IMR-90 (cell line): ENCODE measurements at regions not wholly inside any gene's neighbourhood (a gene's known extent, or its start where the extent isn't known, plus 50 kb on each side); places are given as distances from the start of the nearest gene placed in this dataset.

Experiments used
- BHLHE40 ChIP-seq: fragments of 150-350 bp; IDR thresholded peaks from 2 replicates; pipeline ENCODE4 v1.6.1; 2016; ENCODE audit warnings: mild to moderate bottlenecking, low read depth, low read length
- CEBPB ChIP-seq: IDR thresholded peaks from 2 replicates; pipeline ENCODE4 v1.6.1; 2012; ENCODE audit warnings: low read depth, low read length, improper control_type of control experiment
- CHD1 ChIP-seq: IDR thresholded peaks from 2 replicates; pipeline ENCODE4 v1.6.1; 2012; ENCODE audit warnings: low read depth, low read length, improper control_type of control experiment
- CTCF ChIP-seq: conservative IDR thresholded peaks from 2 replicates; pipeline ENCODE4 v1.5.1; 2012; ENCODE audit warnings: mild to moderate bottlenecking, low read depth, low read length, improper control_type of control experiment
- FOS ChIP-seq: fragments of 150-350 bp; IDR thresholded peaks from 2 replicates; pipeline ENCODE4 v1.6.1; 2016; ENCODE audit warnings: low read depth, low read length
- MAFK ChIP-seq: IDR thresholded peaks from 2 replicates; pipeline ENCODE4 v1.6.1; 2012; ENCODE audit warnings: low read depth, low read length, improper control_type of control experiment
- MAZ ChIP-seq: IDR thresholded peaks from 2 replicates; pipeline ENCODE4 v1.6.1; 2012; ENCODE audit warnings: low read depth, mild to moderate bottlenecking, low read length, improper control_type of control experiment, moderate library complexity, borderline replicate concordance
- MXI1 ChIP-seq: IDR thresholded peaks from 2 replicates; pipeline ENCODE4 v1.6.1; 2012; ENCODE audit warnings: low read depth, mild to moderate bottlenecking, low read length, moderate library complexity, borderline replicate concordance
- POLR2A ChIP-seq: IDR thresholded peaks from 2 replicates; pipeline ENCODE4 v1.6.1; 2012; ENCODE audit warnings: mild to moderate bottlenecking, low read depth, low read length
- RAD21 ChIP-seq: IDR thresholded peaks from 2 replicates; pipeline ENCODE4 v1.6.1; 2012; ENCODE audit warnings: low read length, improper control_type of control experiment
- RCOR1 ChIP-seq: IDR thresholded peaks from 2 replicates; pipeline ENCODE4 v1.6.1; 2012; ENCODE audit warnings: mild to moderate bottlenecking, low read length, improper control_type of control experiment; ENCODE audit not compliant: insufficient replicate concordance
- SMC3 ChIP-seq: fragments of 150-350 bp; IDR thresholded peaks from 2 replicates; pipeline ENCODE4 v1.6.1; 2016; ENCODE audit warnings: low read depth, mild to moderate bottlenecking, antibody characterized with exemption, low read length, moderate library complexity
- USF2 ChIP-seq: fragments of 150-350 bp; IDR thresholded peaks from 2 replicates; pipeline ENCODE4 v1.6.1; 2017; ENCODE audit warnings: mild to moderate bottlenecking, antibody characterized with exemption, low read length, low read depth

DNA sequence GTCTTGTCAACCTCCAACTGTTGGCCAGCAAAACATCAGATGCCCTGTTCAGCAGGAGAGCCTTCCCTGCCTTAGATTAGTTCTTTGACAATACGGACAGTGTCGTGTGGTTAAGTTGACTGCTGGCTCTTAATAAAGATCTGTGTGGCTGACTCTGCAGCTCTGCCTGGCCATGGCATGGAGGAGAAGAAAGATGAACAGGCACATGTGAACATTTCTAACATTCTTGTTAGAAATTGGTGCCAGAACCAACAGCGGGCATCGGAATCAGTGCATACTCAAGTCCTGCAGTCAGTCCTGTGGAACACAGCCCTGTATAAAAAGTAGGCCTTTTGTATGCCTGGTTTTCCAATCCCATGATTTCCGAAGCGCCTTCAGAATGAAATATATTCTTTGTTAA, 455.6 kb downstream of the POM121L12 start:
- no peak for TF ChIP-seq CTCF
- TF ChIP-seq POLR2A, result no peak
- no peak for TF ChIP-seq USF2
- TF ChIP-seq CEBPB, result no peak
- TF ChIP-seq FOS, result no peak
- no peak for TF ChIP-seq RAD21
- no peak for TF ChIP-seq MAZ
- no peak for TF ChIP-seq MXI1
- no peak for TF ChIP-seq CHD1
- TF ChIP-seq MAFK, result no peak
- no peak for TF ChIP-seq BHLHE40
- no peak for TF ChIP-seq SMC3
- no peak for TF ChIP-seq RCOR1
